ENCODE measurements at regions not wholly inside any gene's neighbourhood (a gene's known extent, or its start where the extent isn't known, plus 50 kb on each side); places are given as distances from the start of the nearest gene placed in this dataset.

- no peak overlapping the region for H3K4me3 ChIP-seq (ENCODE audit: low read length)
- H3K36me3 ChIP-seq (ENCODE audit: low read depth, low read length), result no peaks in the 10 kb centered on the region
- intact Hi-C loops (cut with micrococcal nuclease), result no loop called here
- no peaks in the 10 kb centered on the region for H3K9me2 ChIP-seq (replicated peaks; ENCODE audit: low read length)
- no TSS peak for BruUV-seq (replicated peaks)
- ATAC-seq, result no peak
- H3K4me2 ChIP-seq (ENCODE audit: low read length), result no peak overlapping the region
- no peak overlapping the region for H2AFZ ChIP-seq (ENCODE audit: low read length)
- no peaks in the 10 kb centered on the region for H3K79me2 ChIP-seq (ENCODE audit: low read length)
- no peaks in the 10 kb centered on the region for H3K27me3 ChIP-seq (ENCODE audit: low read length)
- TF ChIP-seq, protein P1, sequence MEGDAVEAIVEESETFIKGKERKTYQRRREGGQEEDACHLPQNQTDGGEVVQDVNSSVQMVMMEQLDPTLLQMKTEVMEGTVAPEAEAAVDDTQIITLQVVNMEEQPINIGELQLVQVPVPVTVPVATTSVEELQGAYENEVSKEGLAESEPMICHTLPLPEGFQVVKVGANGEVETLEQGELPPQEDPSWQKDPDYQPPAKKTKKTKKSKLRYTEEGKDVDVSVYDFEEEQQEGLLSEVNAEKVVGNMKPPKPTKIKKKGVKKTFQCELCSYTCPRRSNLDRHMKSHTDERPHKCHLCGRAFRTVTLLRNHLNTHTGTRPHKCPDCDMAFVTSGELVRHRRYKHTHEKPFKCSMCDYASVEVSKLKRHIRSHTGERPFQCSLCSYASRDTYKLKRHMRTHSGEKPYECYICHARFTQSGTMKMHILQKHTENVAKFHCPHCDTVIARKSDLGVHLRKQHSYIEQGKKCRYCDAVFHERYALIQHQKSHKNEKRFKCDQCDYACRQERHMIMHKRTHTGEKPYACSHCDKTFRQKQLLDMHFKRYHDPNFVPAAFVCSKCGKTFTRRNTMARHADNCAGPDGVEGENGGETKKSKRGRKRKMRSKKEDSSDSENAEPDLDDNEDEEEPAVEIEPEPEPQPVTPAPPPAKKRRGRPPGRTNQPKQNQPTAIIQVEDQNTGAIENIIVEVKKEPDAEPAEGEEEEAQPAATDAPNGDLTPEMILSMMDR (conservative IDR thresholded peaks at IDR 0.05; ENCODE audit: low read depth, low read length), result no peak
- TF ChIP-seq EZH2phosphoT487 (IDR thresholded peaks at IDR 0.05; ENCODE audit: borderline replicate concordance, low read length) (no peak), EZH2 (IDR thresholded peaks at IDR 0.05; ENCODE audit: low read length, unreplicated experiment) (no peak)
- ChIA-PET CTCF (no interaction called here), POLR2A (ENCODE audit: unreplicated experiment) (interaction anchor here (0.5 kb wide), 1 partner anchor 366 kb away, joined by 3 read pairs; no protein-coding TSS in a partner anchor)
- H4K20me1 ChIP-seq (ENCODE audit: low read length), result no peaks in the 10 kb centered on the region
- H3K4me1 ChIP-seq (ENCODE audit: insufficient read depth, low read length), result no peaks in the 10 kb centered on the region
- no peaks in the 10 kb centered on the region for H3K9me3 ChIP-seq (ENCODE audit: low read length)
- H3K9ac ChIP-seq (ENCODE audit: low read length), result no peak overlapping the region
- H3F3A ChIP-seq (ENCODE audit: low read length, unreplicated experiment), result no peaks in the 10 kb centered on the region
- DNase-seq, result no peak
- no peak overlapping the region for H3K27ac ChIP-seq (ENCODE audit: low read length)
These were observed 68.3 kb upstream of the RND3 start for GRCh38 chr2:150555611-150556356.

GRCh38 chr2:150554046-150554445 lies 66.6 kb upstream of the RND3 start:
- POLR2A ChIA-PET (ENCODE audit: unreplicated experiment), result no interaction called here
- CTCF ChIA-PET, result no interaction called here
- Histone ChIP-seq H3K4me1 (ENCODE audit: insufficient read depth, low read length) (peaks cover 7% of the 10 kb centered on the region; the same call in 1 of the 2 replicates), H3K27ac (ENCODE audit: low read length) (no peak overlapping the region), H3K4me3 (ENCODE audit: low read length) (no peak overlapping the region), H3K9me3 (ENCODE audit: low read length) (no peaks in the 10 kb centered on the region), H3K9ac (ENCODE audit: low read length) (no peak overlapping the region), H3K36me3 (ENCODE audit: low read depth, low read length) (no peaks in the 10 kb centered on the region), H3K4me2 (ENCODE audit: low read length) (no peak overlapping the region), H3F3A (ENCODE audit: low read length, unreplicated experiment) (no peaks in the 10 kb centered on the region), H4K20me1 (ENCODE audit: low read length) (no peaks in the 10 kb centered on the region), H3K79me2 (ENCODE audit: low read length) (no peaks in the 10 kb centered on the region), H2AFZ (ENCODE audit: low read length) (no peak overlapping the region), H3K27me3 (ENCODE audit: low read length) (no peaks in the 10 kb centered on the region), H3K9me2 (replicated peaks; ENCODE audit: low read length) (no peaks in the 10 kb centered on the region)
- intact Hi-C loops (cut with micrococcal nuclease), result no loop called here
- DNase-seq, result no peak
- BruUV-seq (replicated peaks), result no TSS peak
- TF ChIP-seq, protein P1 (conservative IDR thresholded peaks at IDR 0.05; ENCODE audit: low read depth, low read length), result no peak
- TF ChIP-seq EZH2 (IDR thresholded peaks at IDR 0.05; ENCODE audit: low read length, unreplicated experiment) (no peak), EZH2phosphoT487 (IDR thresholded peaks at IDR 0.05; ENCODE audit: borderline replicate concordance, low read length) (no peak)
- no peak for ATAC-seq

DNA sequence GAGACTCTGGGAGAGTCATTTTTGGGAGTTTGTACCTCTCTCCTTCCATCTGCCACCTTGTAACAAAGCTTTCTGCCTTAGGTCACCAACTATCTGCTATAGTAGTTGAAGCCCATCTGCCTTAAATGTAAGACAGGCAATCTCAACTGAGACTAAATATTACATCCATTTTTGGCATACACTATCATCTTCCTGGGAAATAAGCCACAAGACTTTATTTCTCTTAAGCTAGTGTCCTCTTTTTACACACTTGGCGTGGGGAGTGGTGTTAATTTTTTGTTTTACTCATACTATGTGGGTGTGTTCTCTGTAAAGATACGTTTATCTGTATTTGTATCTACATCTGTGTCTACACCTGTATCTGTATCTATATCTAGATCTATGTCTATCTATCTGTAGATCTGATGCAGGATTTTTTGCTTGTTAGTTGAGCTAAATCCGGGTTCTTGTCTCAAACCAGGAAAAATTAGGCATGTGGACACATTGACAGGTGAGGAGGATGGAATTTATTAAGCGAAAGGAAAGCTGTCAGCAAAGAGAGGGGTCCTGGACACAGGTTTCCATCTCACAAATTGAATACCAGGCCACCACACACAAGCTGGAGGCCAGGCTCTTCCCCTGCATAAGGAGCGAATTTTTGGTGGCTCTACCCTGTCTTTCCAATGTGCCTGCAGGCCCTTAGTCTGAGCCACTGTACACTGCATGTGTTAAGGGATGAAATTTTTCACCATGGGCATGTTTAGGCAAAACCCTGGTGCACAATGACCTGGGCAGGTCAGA lies 64.8 kb upstream of the RND3 start:
- H3K27me3 ChIP-seq (ENCODE audit: low read length), result no peaks in the 10 kb centered on the region
- peaks cover 12% of the 10 kb centered on the region; the same call in 1 of the 2 replicates for H3K4me1 ChIP-seq (ENCODE audit: insufficient read depth, low read length)
- no peaks in the 10 kb centered on the region for H3F3A ChIP-seq (ENCODE audit: low read length, unreplicated experiment)
- H2AFZ ChIP-seq (ENCODE audit: low read length), result no peak overlapping the region
- no peak overlapping the region for H3K27ac ChIP-seq (ENCODE audit: low read length)
- intact Hi-C loops (cut with micrococcal nuclease), result no loop called here
- DNase-seq (no peak), ATAC-seq (no peak)
- no peaks in the 10 kb centered on the region for H4K20me1 ChIP-seq (ENCODE audit: low read length)
- TF ChIP-seq, protein P1 (conservative IDR thresholded peaks at IDR 0.05; ENCODE audit: low read depth, low read length), result no peak
- no peak for TF ChIP-seq EZH2phosphoT487 (IDR thresholded peaks at IDR 0.05; ENCODE audit: borderline replicate concordance, low read length)
- TF ChIP-seq EZH2 (IDR thresholded peaks at IDR 0.05; ENCODE audit: low read length, unreplicated experiment), result no peak
- POLR2A ChIA-PET (ENCODE audit: unreplicated experiment), result no interaction called here
- no peaks in the 10 kb centered on the region for H3K9me2 ChIP-seq (replicated peaks; ENCODE audit: low read length)
- H3K4me3 ChIP-seq (ENCODE audit: low read length), result no peak overlapping the region
- H3K9ac ChIP-seq (ENCODE audit: low read length), result no peak overlapping the region
- H3K36me3 ChIP-seq (ENCODE audit: low read depth, low read length), result no peaks in the 10 kb centered on the region
- H3K79me2 ChIP-seq (ENCODE audit: low read length), result no peaks in the 10 kb centered on the region
- no TSS peak for BruUV-seq (replicated peaks)
- no peak overlapping the region for H3K4me2 ChIP-seq (ENCODE audit: low read length)
- no peaks in the 10 kb centered on the region for H3K9me3 ChIP-seq (ENCODE audit: low read length)
- CTCF ChIA-PET, result no interaction called here

All from PC-3 (cell line).